SK-N-SH (cell line): ENCODE measurements at regions not wholly inside any gene's neighbourhood (a gene's known extent, or its start where the extent isn't known, plus 50 kb on each side); places are given as distances from the start of the nearest gene placed in this dataset.

Source experiments
- CTCF ChIP-seq: fragments of 200-600 bp; sonication (generic); IDR thresholded peaks from 2 replicates; pipeline ENCODE4 v1.6.1; 2017; ENCODE audit warnings: antibody characterized with exemption, mild to moderate bottlenecking, moderate library complexity
- EP300 ChIP-seq, 2 experiments: IDR thresholded peaks; 2 replicates each; pipeline versions ENCODE4 v1.4.0 to v1.6.1; 2012; ENCODE audit warnings: borderline replicate concordance in 1 of 2, low read depth in 1 of 2, low read length in 1 of 2
- FOSL2 ChIP-seq: IDR thresholded peaks from 2 replicates; pipeline ENCODE4 v1.4.0; 2012; ENCODE audit warnings: low read depth, mild to moderate bottlenecking, moderate library complexity, borderline replicate concordance
- FOXM1 ChIP-seq: IDR thresholded peaks from 2 replicates; pipeline ENCODE4 v1.4.0; 2012; ENCODE audit warnings: low read depth, mild to moderate bottlenecking
- MEF2A ChIP-seq: IDR thresholded peaks from 2 replicates; pipeline ENCODE4 v1.4.0; 2012; ENCODE audit warnings: low read depth, borderline replicate concordance
- POLR2AphosphoS5 ChIP-seq: IDR thresholded peaks from 2 replicates; pipeline ENCODE4 v1.6.1; 2012; ENCODE audit warnings: low read depth, low read length
- RAD21 ChIP-seq: IDR thresholded peaks from 2 replicates; pipeline ENCODE4 v1.6.1; 2012; ENCODE audit warnings: mild to moderate bottlenecking, low read length
- RFX5 ChIP-seq: IDR thresholded peaks from 2 replicates; pipeline ENCODE4 v1.6.1; 2012; ENCODE audit warnings: mild to moderate bottlenecking, improper control_type of control experiment, low read length
- SMC3 ChIP-seq: IDR thresholded peaks from 2 replicates; pipeline ENCODE4 v1.6.1; 2012; ENCODE audit warnings: low read depth, low read length, improper control_type of control experiment
- TAF1 ChIP-seq: IDR thresholded peaks from 2 replicates; pipeline ENCODE4 v1.6.1; 2012; ENCODE audit warnings: low read depth, mild to moderate bottlenecking, low read length, moderate library complexity, borderline replicate concordance
- TEAD4 ChIP-seq: IDR thresholded peaks from 2 replicates; pipeline ENCODE4 v1.4.0; 2012; ENCODE audit warnings: mild to moderate bottlenecking, borderline replicate concordance; ENCODE audit not compliant: insufficient read depth
- YY1 ChIP-seq: IDR thresholded peaks from 2 replicates; pipeline ENCODE4 v1.4.0; 2012; ENCODE audit warnings: low read depth, mild to moderate bottlenecking
- TF ChIP-seq, protein P1 (sequence below): IDR thresholded peaks from 2 replicates; pipeline ENCODE4 v1.4.0; 2012; ENCODE audit warnings: low read depth

DNA sequence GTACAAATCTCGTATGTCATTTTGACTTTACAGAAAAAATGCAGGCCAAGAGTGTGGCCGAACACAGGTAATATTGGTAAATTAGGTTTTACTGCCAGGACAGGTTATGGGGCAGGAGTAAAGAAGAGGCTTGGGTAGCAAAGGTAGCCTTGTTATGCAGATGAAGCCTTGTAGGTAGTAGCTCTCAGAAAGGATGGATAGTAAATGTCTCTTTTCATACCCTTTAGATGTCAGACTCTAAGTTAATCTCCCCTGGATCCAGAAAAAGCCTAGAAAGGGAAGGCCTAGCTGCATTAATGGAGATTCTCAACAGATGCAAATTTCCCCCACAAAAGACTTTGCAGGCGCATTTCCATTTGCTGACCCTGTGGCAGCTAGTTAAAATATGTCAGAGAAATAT is 1445.1 kb upstream of the CADM2 start:
- no peak for TF ChIP-seq CTCF
- no peak for TF ChIP-seq SMC3
- TF ChIP-seq EP300 (IDR thresholded peaks at IDR 0.05; ENCODE audit: borderline replicate concordance in 1 of 2, low read depth in 1 of 2, low read length in 1 of 2), result no peak
- TF ChIP-seq FOSL2, result no peak
- TF ChIP-seq YY1, result no peak
- TF ChIP-seq FOXM1, result no peak
- TF ChIP-seq RAD21, result no peak
- no peak for TF ChIP-seq TAF1
- TF ChIP-seq, protein P1, sequence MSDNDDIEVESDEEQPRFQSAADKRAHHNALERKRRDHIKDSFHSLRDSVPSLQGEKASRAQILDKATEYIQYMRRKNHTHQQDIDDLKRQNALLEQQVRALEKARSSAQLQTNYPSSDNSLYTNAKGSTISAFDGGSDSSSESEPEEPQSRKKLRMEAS, result no peak
- TF ChIP-seq RFX5, result no peak
- no peak for TF ChIP-seq POLR2AphosphoS5
- no peak for TF ChIP-seq MEF2A
- no peak for TF ChIP-seq TEAD4
